ENCODE measurements at regions not wholly inside any gene's neighbourhood (a gene's known extent, or its start where the extent isn't known, plus 50 kb on each side); places are given as distances from the start of the nearest gene placed in this dataset.

DNA sequence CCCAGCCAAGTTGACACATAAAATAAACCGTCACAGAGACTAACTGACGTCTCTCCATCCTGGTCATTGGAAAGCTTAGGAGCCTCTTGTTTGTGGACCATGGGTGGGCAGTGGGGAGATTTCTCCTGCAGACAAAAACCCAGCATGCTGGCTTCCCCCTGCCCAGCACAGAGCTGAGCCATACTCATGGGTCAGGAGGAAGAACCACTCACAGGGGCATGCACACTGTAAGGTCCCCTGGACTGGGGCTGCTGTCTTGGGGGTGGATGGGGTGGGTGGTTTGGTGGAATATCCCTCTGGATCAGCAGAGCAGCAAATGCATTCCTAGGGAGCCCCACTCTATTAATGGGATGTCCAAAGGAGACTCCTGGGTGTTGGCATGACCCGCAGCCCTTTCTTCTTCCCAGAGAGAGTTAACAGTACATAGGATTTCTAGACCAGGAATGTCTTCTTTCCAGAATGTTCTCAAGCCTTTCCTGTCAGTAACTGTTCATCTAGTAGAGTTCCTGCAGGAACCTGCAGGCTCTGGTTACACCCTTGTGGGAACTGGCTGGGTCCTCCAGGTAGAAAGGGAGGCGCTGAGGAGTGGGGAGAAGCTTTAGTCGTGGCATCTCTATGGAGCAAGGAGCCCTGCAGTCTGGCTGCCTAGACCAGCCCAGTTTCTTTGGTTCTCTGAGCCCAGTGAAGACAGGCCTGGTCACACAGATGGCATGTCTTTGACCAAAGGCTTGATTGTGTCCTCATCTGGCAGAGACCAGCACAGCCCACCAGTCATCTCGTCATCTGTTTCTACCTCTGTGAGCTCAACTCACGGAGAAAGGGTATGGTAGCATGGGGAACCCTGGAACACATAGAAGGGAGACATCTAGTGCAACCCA is 73.4 kb upstream of the PRR23C start:
- Histone ChIP-seq H3K4me3 (no peak overlapping the region), H3K27ac (no peak overlapping the region), H3K4me1 (peaks cover 0 to 10% of the 10 kb centered on the region in 2 donors), H3K9me3 (no peaks in the 10 kb centered on the region), H3K27me3 (no peaks in the 10 kb centered on the region), H3K36me3 (no peaks in the 10 kb centered on the region)
- TF ChIP-seq CTCF (IDR thresholded peaks at IDR 0.05): no peak
- DNase-seq (ENCODE audit: low spot score): peak; percentile 49

- Histone ChIP-seq H3K27me3 (no peaks in the 10 kb centered on the region), H3K36me3 (no peaks in the 10 kb centered on the region), H3K27ac (no peak overlapping the region), H3K4me3 (no peak overlapping the region), H3K4me1 (peaks cover 0 to 10% of the 10 kb centered on the region in 2 donors), H3K9me3 (no peaks in the 10 kb centered on the region)
- TF ChIP-seq CTCF (IDR thresholded peaks at IDR 0.05): no peak
- peak; percentile 36 for DNase-seq (ENCODE audit: low spot score)
These were observed 74.1 kb upstream of the PRR23C start for GRCh38 chr3:139118835-139119234.

DNA sequence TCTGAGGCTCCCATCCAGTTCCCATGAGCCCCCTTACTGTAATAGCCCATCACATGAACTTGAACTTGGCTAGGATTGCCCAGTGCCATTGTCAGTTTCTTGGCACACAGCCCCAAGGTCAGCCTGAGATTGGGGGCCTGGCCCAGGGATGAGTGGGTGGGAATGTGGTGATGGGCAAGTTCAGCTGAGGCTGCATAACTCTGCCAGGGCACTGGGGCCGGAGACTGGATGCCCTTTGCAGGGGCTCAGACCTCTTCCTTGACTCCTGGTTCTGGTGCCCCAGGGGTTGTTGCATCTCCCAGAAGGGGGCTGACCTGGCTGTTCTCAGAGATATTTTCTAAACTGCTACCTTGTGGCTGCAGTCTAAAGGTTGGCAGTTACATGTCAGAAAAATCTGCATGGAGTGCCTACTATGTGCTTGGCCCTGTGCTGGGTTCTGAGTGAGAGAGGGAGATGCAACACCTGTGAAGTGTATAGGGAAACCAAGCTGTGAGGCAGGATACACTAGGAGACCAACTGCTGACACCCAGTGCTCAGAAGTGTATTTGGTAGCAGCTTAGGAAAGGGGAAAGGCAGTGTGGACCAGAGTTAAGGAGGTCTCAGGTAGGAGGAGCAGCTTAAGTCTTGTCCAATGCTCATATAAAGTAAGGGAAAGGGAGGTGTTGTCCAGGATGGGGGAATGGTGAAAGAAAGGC is 74.8 kb upstream of the PRR23C start:
- no peaks in the 10 kb centered on the region for H3K9me3 ChIP-seq
- no peak overlapping the region for H3K27ac ChIP-seq
- peaks cover 0 to 10% of the 10 kb centered on the region in 2 donors for H3K4me1 ChIP-seq
- DNase-seq (ENCODE audit: low spot score): no peak
- H3K36me3 ChIP-seq: no peaks in the 10 kb centered on the region
- no peaks in the 10 kb centered on the region for H3K27me3 ChIP-seq
- H3K4me3 ChIP-seq: no peak overlapping the region
- TF ChIP-seq CTCF (IDR thresholded peaks at IDR 0.05): no peak

DNA sequence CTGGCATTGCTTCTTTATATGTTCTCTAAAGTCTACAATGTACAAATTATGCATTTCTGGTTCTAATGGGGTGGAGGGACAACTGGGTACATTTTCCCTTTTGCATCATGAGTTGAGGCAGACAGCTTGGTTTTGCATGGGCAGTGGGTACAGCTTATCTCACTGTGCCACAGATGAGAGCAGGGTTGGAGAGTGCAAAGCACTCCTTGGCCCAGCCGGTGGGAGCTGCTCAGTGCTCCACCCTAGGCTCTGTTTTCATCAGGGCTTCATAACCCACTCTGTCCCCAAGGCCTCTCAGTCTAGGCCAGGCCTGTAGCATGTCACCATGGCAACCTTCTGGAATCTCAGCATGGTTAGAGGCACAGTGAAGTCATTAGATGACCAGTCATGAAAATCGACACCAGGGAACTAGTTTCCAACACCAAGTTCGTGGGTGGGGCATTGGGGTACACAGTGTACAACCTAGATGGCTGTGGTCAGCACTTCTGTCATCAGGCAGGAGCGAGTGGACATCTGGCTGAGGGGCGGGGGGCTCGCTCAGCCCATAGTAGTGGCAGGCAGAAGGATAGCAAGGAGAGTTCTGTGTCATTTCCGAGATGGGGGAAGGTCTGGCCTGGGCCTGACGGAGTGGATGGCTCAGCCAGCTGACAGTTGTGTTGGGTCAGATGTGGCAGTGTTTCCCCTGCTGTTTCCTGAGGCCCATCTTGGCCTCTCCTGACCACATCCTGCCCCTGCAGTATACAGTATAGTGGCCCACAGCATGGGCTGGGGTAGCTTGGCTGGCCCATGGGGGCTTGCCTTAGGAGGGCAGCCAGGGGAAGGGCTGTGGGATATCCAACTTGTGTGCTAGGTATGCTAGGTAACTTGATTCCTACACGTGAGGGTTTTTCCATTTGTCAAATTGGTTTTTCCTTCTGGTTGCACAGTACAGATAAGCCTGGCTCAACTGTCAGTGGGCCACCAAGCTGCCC is 75.7 kb upstream of the PRR23C start:
- peak; percentile 54 for DNase-seq (ENCODE audit: low spot score)
- no peak for TF ChIP-seq CTCF (IDR thresholded peaks at IDR 0.05)
- Histone ChIP-seq H3K4me3 (no peak overlapping the region), H3K27ac (no peak overlapping the region), H3K9me3 (no peaks in the 10 kb centered on the region), H3K27me3 (no peaks in the 10 kb centered on the region), H3K36me3 (no peaks in the 10 kb centered on the region), H3K4me1 (peaks cover 0 to 10% of the 10 kb centered on the region in 2 donors)

- peak; percentile 50 for DNase-seq (ENCODE audit: low spot score)
- no peaks in the 10 kb centered on the region for H3K36me3 ChIP-seq
- H3K4me3 ChIP-seq: no peak overlapping the region
- no peak for TF ChIP-seq CTCF (IDR thresholded peaks at IDR 0.05)
- no peaks in the 10 kb centered on the region for H3K27me3 ChIP-seq
- H3K4me1 ChIP-seq: peaks cover 0 to 10% of the 10 kb centered on the region in 2 donors
- H3K9me3 ChIP-seq: no peaks in the 10 kb centered on the region
- no peak overlapping the region for H3K27ac ChIP-seq
These were observed 77.0 kb upstream of the PRR23C start for GRCh38 chr3:139121513-139122220.
